ENCODE measurements at regions not wholly inside any gene's neighbourhood (a gene's known extent, or its start where the extent isn't known, plus 50 kb on each side); places are given as distances from the start of the nearest gene placed in this dataset.

DNA sequence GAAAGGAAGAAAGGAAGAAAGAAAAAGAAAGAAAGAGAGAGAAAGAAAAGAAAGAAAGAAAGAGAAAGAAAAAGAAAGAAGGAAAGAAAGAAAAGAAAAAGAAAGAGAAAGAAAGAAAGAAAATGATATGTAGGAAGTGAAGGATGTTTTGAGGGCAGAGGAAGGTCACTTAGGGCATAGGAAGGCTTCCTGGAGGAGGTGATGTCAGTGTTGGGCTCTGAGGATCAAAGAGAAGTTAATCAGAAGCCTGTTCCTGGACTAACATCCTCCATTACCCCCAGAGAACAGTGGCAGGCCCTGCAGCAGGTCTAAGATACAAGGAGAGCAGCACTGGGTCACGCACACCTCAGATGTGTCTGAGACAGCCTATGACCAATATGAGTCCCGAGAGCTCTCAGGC is 54.7 kb upstream of the CALN1 start:
- no peaks in the 10 kb centered on the region for H3K27me3 ChIP-seq (ENCODE audit: insufficient read depth, poor library complexity, severe bottlenecking)
- no peak for DNase-seq (ENCODE audit: low read depth in 1 of 2, low spot score in 1 of 2)
- H3K27ac ChIP-seq (replicated peaks) = no peak overlapping the region
- H3K4me3 ChIP-seq (replicated peaks; ENCODE audit: insufficient read depth, low read length) = no peak overlapping the region
- TF ChIP-seq POLR2AphosphoS5 (IDR thresholded peaks at IDR 0.05; ENCODE audit: low read depth) (no peak), SPI1 (IDR thresholded peaks at IDR 0.05; ENCODE audit: borderline replicate concordance, low read depth) (no peak), GABPA (IDR thresholded peaks at IDR 0.05; ENCODE audit: low read depth) (no peak), CTCF (IDR thresholded peaks at IDR 0.05; ENCODE audit: insufficient read depth, low read length) (no peak)
- TF ChIP-seq, protein P1, sequence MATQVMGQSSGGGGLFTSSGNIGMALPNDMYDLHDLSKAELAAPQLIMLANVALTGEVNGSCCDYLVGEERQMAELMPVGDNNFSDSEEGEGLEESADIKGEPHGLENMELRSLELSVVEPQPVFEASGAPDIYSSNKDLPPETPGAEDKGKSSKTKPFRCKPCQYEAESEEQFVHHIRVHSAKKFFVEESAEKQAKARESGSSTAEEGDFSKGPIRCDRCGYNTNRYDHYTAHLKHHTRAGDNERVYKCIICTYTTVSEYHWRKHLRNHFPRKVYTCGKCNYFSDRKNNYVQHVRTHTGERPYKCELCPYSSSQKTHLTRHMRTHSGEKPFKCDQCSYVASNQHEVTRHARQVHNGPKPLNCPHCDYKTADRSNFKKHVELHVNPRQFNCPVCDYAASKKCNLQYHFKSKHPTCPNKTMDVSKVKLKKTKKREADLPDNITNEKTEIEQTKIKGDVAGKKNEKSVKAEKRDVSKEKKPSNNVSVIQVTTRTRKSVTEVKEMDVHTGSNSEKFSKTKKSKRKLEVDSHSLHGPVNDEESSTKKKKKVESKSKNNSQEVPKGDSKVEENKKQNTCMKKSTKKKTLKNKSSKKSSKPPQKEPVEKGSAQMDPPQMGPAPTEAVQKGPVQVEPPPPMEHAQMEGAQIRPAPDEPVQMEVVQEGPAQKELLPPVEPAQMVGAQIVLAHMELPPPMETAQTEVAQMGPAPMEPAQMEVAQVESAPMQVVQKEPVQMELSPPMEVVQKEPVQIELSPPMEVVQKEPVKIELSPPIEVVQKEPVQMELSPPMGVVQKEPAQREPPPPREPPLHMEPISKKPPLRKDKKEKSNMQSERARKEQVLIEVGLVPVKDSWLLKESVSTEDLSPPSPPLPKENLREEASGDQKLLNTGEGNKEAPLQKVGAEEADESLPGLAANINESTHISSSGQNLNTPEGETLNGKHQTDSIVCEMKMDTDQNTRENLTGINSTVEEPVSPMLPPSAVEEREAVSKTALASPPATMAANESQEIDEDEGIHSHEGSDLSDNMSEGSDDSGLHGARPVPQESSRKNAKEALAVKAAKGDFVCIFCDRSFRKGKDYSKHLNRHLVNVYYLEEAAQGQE (IDR thresholded peaks at IDR 0.05; ENCODE audit: insufficient replicate concordance, low read depth) = no peak

- no peaks in the 10 kb centered on the region for H3K27me3 ChIP-seq (ENCODE audit: insufficient read depth, poor library complexity, severe bottlenecking)
- H3K27ac ChIP-seq (replicated peaks) = no peak overlapping the region
- H3K4me3 ChIP-seq (replicated peaks; ENCODE audit: insufficient read depth, low read length) = no peak overlapping the region
- DNase-seq (ENCODE audit: low read depth in 1 of 2, low spot score in 1 of 2) = no peak
- TF ChIP-seq POLR2AphosphoS5 (IDR thresholded peaks at IDR 0.05; ENCODE audit: low read depth) (no peak), GABPA (IDR thresholded peaks at IDR 0.05; ENCODE audit: low read depth) (no peak), CTCF (IDR thresholded peaks at IDR 0.05; ENCODE audit: insufficient read depth, low read length) (no peak), SPI1 (IDR thresholded peaks at IDR 0.05; ENCODE audit: borderline replicate concordance, low read depth) (no peak)
- TF ChIP-seq, protein P1 (IDR thresholded peaks at IDR 0.05; ENCODE audit: insufficient replicate concordance, low read depth) = no peak
Measured at GRCh38 chr7:72465521-72465920, 53.4 kb upstream of the CALN1 start.

DNA sequence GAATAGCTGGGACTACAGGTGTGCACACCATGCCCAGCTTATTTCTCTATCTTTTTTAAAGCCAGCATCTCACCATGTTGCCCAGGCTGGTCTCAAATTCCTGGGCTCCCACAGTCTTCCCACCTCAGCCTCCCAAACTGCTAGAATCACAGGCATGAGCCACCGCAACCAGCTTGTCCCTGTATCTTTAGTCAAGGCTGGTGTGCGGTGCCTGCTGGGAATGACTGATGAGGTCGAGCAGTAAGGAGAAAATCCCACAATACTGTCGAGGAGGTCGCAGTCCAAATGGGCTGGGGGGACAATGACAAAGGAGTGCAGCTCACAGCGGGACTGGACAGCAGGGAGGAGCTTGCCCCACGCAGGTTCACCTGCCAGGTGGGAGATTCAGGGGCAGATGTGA is 50.2 kb upstream of the CALN1 start:
- Histone ChIP-seq H3K27me3 (ENCODE audit: insufficient read depth, poor library complexity, severe bottlenecking) (no peaks in the 10 kb centered on the region), H3K27ac (replicated peaks) (no peak overlapping the region), H3K4me3 (replicated peaks; ENCODE audit: insufficient read depth, low read length) (no peak overlapping the region)
- no peak for DNase-seq (ENCODE audit: low read depth in 1 of 2, low spot score in 1 of 2)
- TF ChIP-seq, protein P1 (IDR thresholded peaks at IDR 0.05; ENCODE audit: insufficient replicate concordance, low read depth) = no peak
- TF ChIP-seq GABPA (IDR thresholded peaks at IDR 0.05; ENCODE audit: low read depth) = no peak
- TF ChIP-seq POLR2AphosphoS5 (IDR thresholded peaks at IDR 0.05; ENCODE audit: low read depth) = no peak
- TF ChIP-seq CTCF (IDR thresholded peaks at IDR 0.05; ENCODE audit: insufficient read depth, low read length) = no peak
- TF ChIP-seq SPI1 (IDR thresholded peaks at IDR 0.05; ENCODE audit: borderline replicate concordance, low read depth) = no peak
